ENCODE measurements at regions not wholly inside any gene's neighbourhood (a gene's known extent, or its start where the extent isn't known, plus 50 kb on each side); places are given as distances from the start of the nearest gene placed in this dataset.

GRCh38 chr14:71526388-71526787 is 405.8 kb upstream of the RGS6 start:
- H3K27me3 Mint-ChIP-seq (ENCODE audit: low read depth), result no peaks in the 10 kb centered on the region
- H3K4me3 Mint-ChIP-seq, result no peak overlapping the region
- CTCF ChIA-PET, result no interaction called here
- intact Hi-C loops (cut with micrococcal nuclease), result no loop called here
- no peak overlapping the region for H3K27ac Mint-ChIP-seq
- H3K36me3 Mint-ChIP-seq (ENCODE audit: low read depth), result peaks cover 15% of the 10 kb centered on the region
- no peak for DNase-seq
- peaks cover 19% of the 10 kb centered on the region for H3K4me1 Mint-ChIP-seq (ENCODE audit: low read depth)
- no peaks in the 10 kb centered on the region for H3K9me3 Mint-ChIP-seq

GRCh38 chr14:71527838-71528237 is 404.4 kb upstream of the RGS6 start:
- CTCF ChIA-PET, result interaction anchor here (1.5 kb wide), 1 partner anchor 25 kb away, joined by 3 read pairs; no protein-coding TSS in a partner anchor
- no peaks in the 10 kb centered on the region for H3K27me3 Mint-ChIP-seq (ENCODE audit: low read depth)
- no peak overlapping the region for H3K27ac Mint-ChIP-seq
- no peak overlapping the region for H3K4me3 Mint-ChIP-seq
- intact Hi-C loops (cut with micrococcal nuclease), result no loop called here
- H3K9me3 Mint-ChIP-seq, result no peaks in the 10 kb centered on the region
- peaks cover 18% of the 10 kb centered on the region for H3K4me1 Mint-ChIP-seq (ENCODE audit: low read depth)
- H3K36me3 Mint-ChIP-seq (ENCODE audit: low read depth), result peaks cover 19% of the 10 kb centered on the region
- no peak for DNase-seq

GRCh38 chr14:71529848-71530247 is 402.4 kb upstream of the RGS6 start:
- no peak for DNase-seq
- peaks cover 19% of the 10 kb centered on the region for H3K36me3 Mint-ChIP-seq (ENCODE audit: low read depth)
- H3K4me1 Mint-ChIP-seq (ENCODE audit: low read depth), result peaks cover 3% of the 10 kb centered on the region
- no peaks in the 10 kb centered on the region for H3K9me3 Mint-ChIP-seq
- CTCF ChIA-PET, result no interaction called here
- H3K27me3 Mint-ChIP-seq (ENCODE audit: low read depth), result no peaks in the 10 kb centered on the region
- intact Hi-C loops (cut with micrococcal nuclease), result no loop called here
- H3K27ac Mint-ChIP-seq, result no peak overlapping the region
- H3K4me3 Mint-ChIP-seq, result no peak overlapping the region

- CTCF ChIA-PET, result no interaction called here
- Mint-ChIP-seq H3K27me3 (ENCODE audit: low read depth) (no peaks in the 10 kb centered on the region), H3K4me1 (ENCODE audit: low read depth) (no peaks in the 10 kb centered on the region), H3K9me3 (no peaks in the 10 kb centered on the region), H3K36me3 (ENCODE audit: low read depth) (peaks cover 14% of the 10 kb centered on the region), H3K4me3 (no peak overlapping the region), H3K27ac (no peak overlapping the region)
- DNase-seq, result no peak
- intact Hi-C loops (cut with micrococcal nuclease), result no loop called here
Measured at GRCh38 chr14:71532344-71532743, 399.9 kb upstream of the RGS6 start.

GRCh38 chr14:71532790-71533189 is 399.4 kb upstream of the RGS6 start:
- no peak overlapping the region for H3K4me3 Mint-ChIP-seq
- H3K27ac Mint-ChIP-seq, result no peak overlapping the region
- H3K9me3 Mint-ChIP-seq, result no peaks in the 10 kb centered on the region
- H3K36me3 Mint-ChIP-seq (ENCODE audit: low read depth), result peaks cover 14% of the 10 kb centered on the region
- no peak for DNase-seq
- H3K4me1 Mint-ChIP-seq (ENCODE audit: low read depth), result peaks cover 4% of the 10 kb centered on the region
- H3K27me3 Mint-ChIP-seq (ENCODE audit: low read depth), result no peaks in the 10 kb centered on the region
- CTCF ChIA-PET, result no interaction called here
- intact Hi-C loops (cut with micrococcal nuclease), result no loop called here

GRCh38 chr14:71533390-71533789 is 398.8 kb upstream of the RGS6 start:
- Mint-ChIP-seq H3K36me3 (ENCODE audit: low read depth) (peaks cover 14% of the 10 kb centered on the region), H3K4me1 (ENCODE audit: low read depth) (peaks cover 5% of the 10 kb centered on the region), H3K4me3 (no peak overlapping the region), H3K27me3 (ENCODE audit: low read depth) (no peaks in the 10 kb centered on the region), H3K27ac (no peak overlapping the region), H3K9me3 (no peaks in the 10 kb centered on the region)
- intact Hi-C loops (cut with micrococcal nuclease), result no loop called here
- no peak for DNase-seq
- CTCF ChIA-PET, result no interaction called here

- intact Hi-C loops (cut with micrococcal nuclease), result no loop called here
- CTCF ChIA-PET, result no interaction called here
- H3K9me3 Mint-ChIP-seq, result no peaks in the 10 kb centered on the region
- H3K4me3 Mint-ChIP-seq, result no peak overlapping the region
- peaks cover 5% of the 10 kb centered on the region for H3K4me1 Mint-ChIP-seq (ENCODE audit: low read depth)
- no peak for DNase-seq
- H3K27me3 Mint-ChIP-seq (ENCODE audit: low read depth), result no peaks in the 10 kb centered on the region
- H3K36me3 Mint-ChIP-seq (ENCODE audit: low read depth), result peaks cover 14% of the 10 kb centered on the region
- H3K27ac Mint-ChIP-seq, result no peak overlapping the region
Measured at GRCh38 chr14:71533800-71534199, 398.4 kb upstream of the RGS6 start.

- CTCF ChIA-PET, result no interaction called here
- Mint-ChIP-seq H3K36me3 (ENCODE audit: low read depth) (peaks cover 14% of the 10 kb centered on the region), H3K27ac (no peak overlapping the region), H3K4me1 (ENCODE audit: low read depth) (peaks cover 7% of the 10 kb centered on the region), H3K9me3 (no peaks in the 10 kb centered on the region), H3K4me3 (no peak overlapping the region), H3K27me3 (ENCODE audit: low read depth) (no peaks in the 10 kb centered on the region)
- intact Hi-C loops (cut with micrococcal nuclease), result no loop called here
- DNase-seq, result no peak
Measured at GRCh38 chr14:71534506-71534905, 397.7 kb upstream of the RGS6 start.

GRCh38 chr14:71536015-71536740 is 396.1 kb upstream of the RGS6 start:
- CTCF ChIA-PET, result interaction anchor here (0.8 kb wide), 1 partner anchor 17 kb away, joined by 4 read pairs; no protein-coding TSS in a partner anchor
- Mint-ChIP-seq H3K4me1 (ENCODE audit: low read depth) (peaks cover 7% of the 10 kb centered on the region), H3K27ac (no peak overlapping the region), H3K9me3 (no peaks in the 10 kb centered on the region), H3K36me3 (ENCODE audit: low read depth) (peaks cover 5% of the 10 kb centered on the region), H3K4me3 (no peak overlapping the region), H3K27me3 (ENCODE audit: low read depth) (no peaks in the 10 kb centered on the region)
- intact Hi-C loops (cut with micrococcal nuclease), result no loop called here
- DNase-seq, result no peak

- Mint-ChIP-seq H3K4me1 (ENCODE audit: low read depth) (peaks cover 8% of the 10 kb centered on the region), H3K9me3 (no peaks in the 10 kb centered on the region), H3K27ac (no peak overlapping the region), H3K4me3 (no peak overlapping the region), H3K36me3 (ENCODE audit: low read depth) (peaks cover 2% of the 10 kb centered on the region), H3K27me3 (ENCODE audit: low read depth) (no peaks in the 10 kb centered on the region)
- intact Hi-C loops (cut with micrococcal nuclease), result no loop called here
- CTCF ChIA-PET, result interaction anchor here (0.7 to 0.8 kb wide), 2 partner anchors 16 to 163 kb away, joined by 3 to 4 read pairs; no protein-coding TSS in a partner anchor
- DNase-seq, result no peak
Measured at GRCh38 chr14:71536927-71537772, 395.1 kb upstream of the RGS6 start.

- H3K36me3 Mint-ChIP-seq (ENCODE audit: low read depth), result no peaks in the 10 kb centered on the region
- no peak overlapping the region for H3K27ac Mint-ChIP-seq
- intact Hi-C loops (cut with micrococcal nuclease), result no loop called here
- DNase-seq, result no peak
- CTCF ChIA-PET, result no interaction called here
- H3K4me3 Mint-ChIP-seq, result no peak overlapping the region
- H3K27me3 Mint-ChIP-seq (ENCODE audit: low read depth), result no peaks in the 10 kb centered on the region
- peaks cover 15% of the 10 kb centered on the region for H3K4me1 Mint-ChIP-seq (ENCODE audit: low read depth)
- H3K9me3 Mint-ChIP-seq, result no peaks in the 10 kb centered on the region
Measured at GRCh38 chr14:71538288-71538687, 393.9 kb upstream of the RGS6 start.

GRCh38 chr14:71538938-71539649 is 393.1 kb upstream of the RGS6 start:
- intact Hi-C loops (cut with micrococcal nuclease), result no loop called here
- Mint-ChIP-seq H3K4me1 (ENCODE audit: low read depth) (peaks cover 15% of the 10 kb centered on the region), H3K36me3 (ENCODE audit: low read depth) (no peaks in the 10 kb centered on the region), H3K27ac (no peak overlapping the region), H3K27me3 (ENCODE audit: low read depth) (no peaks in the 10 kb centered on the region), H3K4me3 (no peak overlapping the region), H3K9me3 (no peaks in the 10 kb centered on the region)
- CTCF ChIA-PET, result interaction anchor here (0.6 kb wide), 1 partner anchor 161 kb away, joined by 3 read pairs; no protein-coding TSS in a partner anchor
- DNase-seq, result no peak
